Liver (tissue), 8 donors: ENCODE measurements at regions not wholly inside any gene's neighbourhood (a gene's known extent, or its start where the extent isn't known, plus 50 kb on each side); places are given as distances from the start of the nearest gene placed in this dataset.

ENCODE experiments used
- DNase-seq: peaks from one replicate; pipeline ENCODE4 v3.0.0-alpha.2; 2017; ENCODE audit warnings: low spot score
- H3K27ac ChIP-seq, 2 donors: one replicate each; pipeline ENCODE4 v1.7.0; 2013; ENCODE audit warnings: inconsistent platforms in 2 of 2, low read length in 2 of 2, control low read depth in 1 of 2, low read depth in 1 of 2, mild to moderate bottlenecking in 1 of 2
- H3K27me3 ChIP-seq, 4 donors: one replicate each; pipeline versions ENCODE4 v1.6.1 to v1.7.0; 2013; ENCODE audit warnings: low read length in 3 of 4, inconsistent platforms in 1 of 4, mild to moderate bottlenecking in 1 of 4, moderate library complexity in 1 of 4; ENCODE audit not compliant: control insufficient read depth in 4 of 4, insufficient read depth in 4 of 4
- H3K36me3 ChIP-seq, 4 donors: one replicate each; pipeline versions ENCODE4 v1.6.1 to v1.7.0; 2013; ENCODE audit warnings: low read length in 3 of 4, mild to moderate bottlenecking in 3 of 4, low read depth in 1 of 4, moderate library complexity in 1 of 4; ENCODE audit not compliant: control insufficient read depth in 4 of 4, insufficient read depth in 3 of 4
- H3K4me1 ChIP-seq, 4 donors: one replicate each; pipeline versions ENCODE4 v1.6.1 to v1.7.0; 2013; ENCODE audit warnings: low read length in 3 of 4, mild to moderate bottlenecking in 3 of 4, moderate library complexity in 1 of 4; ENCODE audit not compliant: control insufficient read depth in 4 of 4, insufficient read depth in 4 of 4
- H3K4me3 ChIP-seq, 3 donors: one replicate each; pipeline versions ENCODE4 v1.6.1 to v1.7.0; 2013; ENCODE audit warnings: low read length in 3 of 3, control low read depth in 1 of 3, low read depth in 1 of 3, mild to moderate bottlenecking in 1 of 3
- H3K9ac ChIP-seq, 2 donors: one replicate each; pipeline ENCODE4 v1.7.0; 2013; ENCODE audit warnings: low read length in 2 of 2, mild to moderate bottlenecking in 2 of 2, moderate library complexity in 2 of 2, control low read depth in 1 of 2, low read depth in 1 of 2
- H3K9me3 ChIP-seq, 4 donors: one replicate each; pipeline versions ENCODE4 v1.6.1 to v1.7.0; 2013; ENCODE audit warnings: low read length in 3 of 4; ENCODE audit not compliant: control insufficient read depth in 4 of 4
- ATF3 ChIP-seq: IDR thresholded peaks from 2 replicates; pipeline ENCODE4 v1.6.1; 2016; ENCODE audit warnings: antibody characterized with exemption
- CTCF ChIP-seq: fragments of 150-350 bp; IDR thresholded peaks from 2 replicates; pipeline ENCODE4 v1.5.1; 2017; ENCODE audit warnings: improper control_type of control experiment, low read depth, low read length; ENCODE audit not compliant: missing input control
- EGR1 ChIP-seq, 2 donors: IDR thresholded peaks; 2 replicates each; pipeline ENCODE4 v1.6.1; 2016 to 2018; ENCODE audit warnings: antibody characterized with exemption in 2 of 2, low read depth in 2 of 2
- FOXA1 ChIP-seq: IDR thresholded peaks from 2 replicates; pipeline ENCODE4 v1.6.1; 2016; ENCODE audit warnings: antibody characterized with exemption
- FOXA2 ChIP-seq: IDR thresholded peaks from 2 replicates; pipeline ENCODE4 v1.6.1; 2016; ENCODE audit warnings: antibody characterized with exemption
- GABPA ChIP-seq, 2 donors: IDR thresholded peaks in 1 of 2; conservative IDR thresholded peaks in 1 of 2; 2 replicates each; pipeline ENCODE4 v1.6.1; 2016; ENCODE audit warnings: antibody characterized with exemption in 2 of 2, mild to moderate bottlenecking in 1 of 2, moderate library complexity in 1 of 2
- HNF4A ChIP-seq, 2 donors: conservative IDR thresholded peaks; 2 replicates each; pipeline ENCODE4 v1.6.1; 2016; ENCODE audit warnings: antibody characterized with exemption in 2 of 2, mild to moderate bottlenecking in 2 of 2
- HNF4G ChIP-seq: IDR thresholded peaks from 2 replicates; pipeline ENCODE4 v1.6.1; 2016; ENCODE audit warnings: antibody characterized with exemption
- JUND ChIP-seq, 2 donors: IDR thresholded peaks; 2 replicates each; pipeline ENCODE4 v1.6.1; 2016; ENCODE audit warnings: antibody characterized with exemption in 2 of 2
- MAX ChIP-seq: IDR thresholded peaks from 2 replicates; pipeline ENCODE4 v1.6.1; 2016; ENCODE audit warnings: antibody characterized with exemption
- NR2F2 ChIP-seq: IDR thresholded peaks from 2 replicates; pipeline ENCODE4 v1.6.1; 2016; ENCODE audit warnings: antibody characterized with exemption
- RAD21 ChIP-seq, 2 donors: IDR thresholded peaks; 2 replicates each; pipeline ENCODE4 v1.6.1; 2016; ENCODE audit warnings: antibody characterized with exemption in 2 of 2, mild to moderate bottlenecking in 2 of 2
- REST ChIP-seq: IDR thresholded peaks from 2 replicates; pipeline ENCODE4 v1.6.1; 2016; ENCODE audit warnings: antibody characterized with exemption, mild to moderate bottlenecking
- RXRA ChIP-seq, 2 donors: IDR thresholded peaks; 2 replicates each; pipeline ENCODE4 v1.6.1; 2017 to 2018; ENCODE audit warnings: antibody characterized with exemption in 2 of 2, mild to moderate bottlenecking in 1 of 2
- SP1 ChIP-seq: IDR thresholded peaks from 2 replicates; pipeline ENCODE4 v1.6.1; 2018; ENCODE audit warnings: antibody characterized with exemption, mild to moderate bottlenecking
- TAF1 ChIP-seq: conservative IDR thresholded peaks from 2 replicates; pipeline ENCODE4 v1.6.1; 2016; ENCODE audit warnings: antibody characterized with exemption, mild to moderate bottlenecking
- YY1 ChIP-seq: IDR thresholded peaks from 2 replicates; pipeline ENCODE4 v1.6.1; 2016; ENCODE audit warnings: antibody characterized with exemption, mild to moderate bottlenecking
- ZBTB33 ChIP-seq: IDR thresholded peaks from 2 replicates; pipeline ENCODE4 v1.6.1; 2016; ENCODE audit warnings: antibody characterized with exemption
- WGBS: extraction: QIAGEN DNeasy Blood & Tissue Kit; methylation state at CpG from one replicate; pipeline ENCODE4 v1.1.7; 2013; 5-methylcytosine and 5-hydroxymethylcytosine counted together
- donor health status: healthy.
- donor health status: healthy.
- donor health status: healthy.
- donor health status: healthy.
- donor health status: healthy.

GRCh38 chr20:48406498-48406897 lies 421.3 kb downstream of the PREX1 start:
- Histone ChIP-seq H3K4me1 (no peaks in the 10 kb centered on the region), H3K36me3 (no peaks in the 10 kb centered on the region), H3K27me3 (peaks cover 0 to 8% (median 4%) of the 10 kb centered on the region in 4 donors), H3K9ac (no peak overlapping the region), H3K4me3 (no peak overlapping the region), H3K9me3 (no peaks in the 10 kb centered on the region), H3K27ac (no peak overlapping the region)
- WGBS: 81% methylated on average over 4 of the region's 4 CpGs
- TF ChIP-seq SP1 (no peak), HNF4G (no peak), EGR1 (IDR thresholded peaks at IDR 0.05; ENCODE audit: low read depth in 2 of 2) (no peak), ATF3 (no peak), FOXA2 (no peak), ZBTB33 (no peak), JUND (IDR thresholded peaks at IDR 0.05) (no peak), RXRA (IDR thresholded peaks at IDR 0.05) (no peak), MAX (no peak), GABPA (IDR thresholded peaks at IDR 0.05 in 1 of 2, conservative IDR thresholded peaks at IDR 0.05 in 1 of 2) (no peak)
- DNase-seq: no peak

- no peak for DNase-seq
- Histone ChIP-seq H3K4me3 (no peak overlapping the region), H3K9me3 (no peaks in the 10 kb centered on the region), H3K27me3 (peaks cover 0 to 8% (median 4%) of the 10 kb centered on the region in 4 donors), H3K36me3 (no peaks in the 10 kb centered on the region), H3K4me1 (no peaks in the 10 kb centered on the region), H3K27ac (no peak overlapping the region), H3K9ac (no peak overlapping the region)
- TF ChIP-seq ATF3 (no peak), YY1 (no peak), RXRA (IDR thresholded peaks at IDR 0.05) (no peak), TAF1 (no peak), NR2F2 (no peak), CTCF (no peak), EGR1 (IDR thresholded peaks at IDR 0.05; ENCODE audit: low read depth in 2 of 2) (no peak), RAD21 (IDR thresholded peaks at IDR 0.05) (no peak), FOXA2 (no peak), MAX (no peak), ZBTB33 (no peak), FOXA1 (no peak), SP1 (no peak), REST (no peak), GABPA (IDR thresholded peaks at IDR 0.05 in 1 of 2, conservative IDR thresholded peaks at IDR 0.05 in 1 of 2) (no peak), JUND (IDR thresholded peaks at IDR 0.05) (no peak), HNF4G (no peak), HNF4A (conservative IDR thresholded peaks at IDR 0.05) (no peak)
- 74% methylated on average over 13 of the region's 13 CpGs for WGBS
Observed at GRCh38 chr20:48405909-48406308, 421.9 kb downstream of the PREX1 start.
